Erythroblast (primary cell): ENCODE measurements at regions not wholly inside any gene's neighbourhood (a gene's known extent, or its start where the extent isn't known, plus 50 kb on each side); places are given as distances from the start of the nearest gene placed in this dataset.

Source experiments
- GATA1 ChIP-seq: IDR thresholded peaks from 2 replicates; pipeline ENCODE4 v1.6.1; 2011; ENCODE audit warnings: low read depth, mild to moderate bottlenecking, control low read depth, low read length, moderate library complexity
- POLR2A ChIP-seq: IDR thresholded peaks from 2 replicates; pipeline ENCODE4 v1.6.1; 2011; ENCODE audit warnings: mild to moderate bottlenecking, low read length

- no peak for TF ChIP-seq POLR2A
- no peak for TF ChIP-seq GATA1
Measured at GRCh38 chrX:109926118-109926517, 76.8 kb upstream of the TMEM164 start.
